Activated B cell treated with CpG ODN at 0.5 μM for 24 hours (primary cell): ENCODE measurements at regions not wholly inside any gene's neighbourhood (a gene's known extent, or its start where the extent isn't known, plus 50 kb on each side); places are given as distances from the start of the nearest gene placed in this dataset.

Experiments
- ATAC-seq: fragments of 200-7000 bp; cut with Tn5 transposase; one replicate; pipeline ENCODE4 v1.10.0; 2021; ENCODE audit warnings: low read depth, mild to moderate bottlenecking, moderate library complexity
- CTCF ChIA-PET: fragments of 350-600 bp; sonication (Branson Sonifier 250); formaldehyde crosslinking; loops from one replicate; lab custom pipeline; 2021; ENCODE audit warnings: antibody characterized with exemption; lab: Charles Lee
- POLR2A ChIA-PET: fragments of 350-600 bp; sonication (Branson Sonifier 250); formaldehyde crosslinking; loops from one replicate; lab custom pipeline; 2021; ENCODE audit warnings: antibody characterized with exemption; lab: Charles Lee
- DNase-seq: peaks from one replicate; pipeline ENCODE4 v3.0.0; 2022
- H3K27ac Mint-ChIP-seq: one replicate; pipeline ENCODE4 v1.8.0; 2020; ENCODE audit warnings: mixed read lengths
- H3K27me3 Mint-ChIP-seq: one replicate; pipeline ENCODE4 v1.8.0; 2021; ENCODE audit warnings: mixed read lengths
- H3K36me3 Mint-ChIP-seq: one replicate; pipeline ENCODE4 v1.8.0; 2021; ENCODE audit warnings: low read depth, mixed read lengths
- H3K4me1 Mint-ChIP-seq: one replicate; pipeline ENCODE4 v1.8.0; 2021; ENCODE audit warnings: mixed read lengths
- H3K4me3 Mint-ChIP-seq: one replicate; pipeline ENCODE4 v1.8.0; 2020; ENCODE audit warnings: mild to moderate bottlenecking, mixed read lengths
- H3K9me3 Mint-ChIP-seq: one replicate; pipeline ENCODE4 v1.8.0; 2020; ENCODE audit warnings: mixed read lengths
- intact Hi-C: fragments of 100-400 bp; cut with micrococcal nuclease; formaldehyde crosslinking; loops from one replicate; pipeline ENCODE4 v1.15.1; 2024
- TF ChIP-seq, protein P1 (sequence below): fragments of 200-600 bp; IDR thresholded peaks from one replicate; pipeline ENCODE4 v1.8.0; 2022; ENCODE audit warnings: antibody characterized with exemption, mild to moderate bottlenecking

DNA sequence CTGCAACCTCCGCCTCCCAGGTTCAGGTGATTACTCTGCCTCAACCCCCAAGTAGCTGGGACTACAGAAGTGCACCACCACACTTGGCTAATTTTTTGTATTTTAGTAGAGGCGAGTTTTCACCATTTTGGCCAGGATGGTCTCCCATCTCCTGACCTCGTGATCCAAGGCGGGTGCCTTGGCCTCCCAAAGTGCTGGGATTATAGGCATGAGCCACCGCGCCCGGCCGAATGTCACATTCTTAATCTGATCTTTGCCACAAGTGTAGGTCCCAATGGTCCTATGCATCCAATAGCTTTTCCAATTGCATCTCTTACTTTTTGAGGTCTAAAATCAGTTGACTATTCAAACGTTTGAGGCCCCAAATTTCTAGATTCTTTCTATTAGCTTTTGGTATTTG, 676.0 kb downstream of the SLC16A7 start:
- intact Hi-C loops: no loop called here
- TF ChIP-seq, protein P1, sequence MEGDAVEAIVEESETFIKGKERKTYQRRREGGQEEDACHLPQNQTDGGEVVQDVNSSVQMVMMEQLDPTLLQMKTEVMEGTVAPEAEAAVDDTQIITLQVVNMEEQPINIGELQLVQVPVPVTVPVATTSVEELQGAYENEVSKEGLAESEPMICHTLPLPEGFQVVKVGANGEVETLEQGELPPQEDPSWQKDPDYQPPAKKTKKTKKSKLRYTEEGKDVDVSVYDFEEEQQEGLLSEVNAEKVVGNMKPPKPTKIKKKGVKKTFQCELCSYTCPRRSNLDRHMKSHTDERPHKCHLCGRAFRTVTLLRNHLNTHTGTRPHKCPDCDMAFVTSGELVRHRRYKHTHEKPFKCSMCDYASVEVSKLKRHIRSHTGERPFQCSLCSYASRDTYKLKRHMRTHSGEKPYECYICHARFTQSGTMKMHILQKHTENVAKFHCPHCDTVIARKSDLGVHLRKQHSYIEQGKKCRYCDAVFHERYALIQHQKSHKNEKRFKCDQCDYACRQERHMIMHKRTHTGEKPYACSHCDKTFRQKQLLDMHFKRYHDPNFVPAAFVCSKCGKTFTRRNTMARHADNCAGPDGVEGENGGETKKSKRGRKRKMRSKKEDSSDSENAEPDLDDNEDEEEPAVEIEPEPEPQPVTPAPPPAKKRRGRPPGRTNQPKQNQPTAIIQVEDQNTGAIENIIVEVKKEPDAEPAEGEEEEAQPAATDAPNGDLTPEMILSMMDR: no peak

DNA sequence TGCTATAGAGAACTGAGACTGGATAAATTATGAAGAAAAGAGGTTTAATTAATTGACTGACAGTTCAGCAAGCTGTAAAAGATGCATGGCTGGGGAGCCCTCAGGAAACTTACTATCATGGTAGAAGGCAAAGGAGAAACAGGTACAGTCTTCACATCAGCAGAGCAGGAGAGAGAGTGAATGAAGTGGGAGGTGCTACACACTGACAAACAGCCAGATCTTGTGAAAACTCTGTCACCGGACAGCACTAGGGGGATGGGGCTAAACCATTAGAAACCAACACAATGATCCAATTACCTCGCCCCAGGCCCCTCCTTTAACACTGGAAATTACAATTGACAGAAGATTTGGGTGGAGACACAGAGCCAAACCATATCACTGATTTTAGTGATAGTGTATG, 682.4 kb downstream of the SLC16A7 start:
- Mint-ChIP-seq H3K27me3 (no peaks in the 10 kb centered on the region), H3K9me3 (no peaks in the 10 kb centered on the region), H3K4me1 (no peaks in the 10 kb centered on the region), H3K36me3 (no peaks in the 10 kb centered on the region), H3K4me3 (no peak overlapping the region), H3K27ac (no peak overlapping the region)
- POLR2A ChIA-PET: no interaction called here
- CTCF ChIA-PET: no interaction called here
- ATAC-seq (no peak), DNase-seq (no peak)
- TF ChIP-seq, protein P1: no peak
- intact Hi-C loops: no loop called here

More for the DNA sequence above, 676.0 kb downstream of the SLC16A7 start:
- no peak overlapping the region for H3K4me3 Mint-ChIP-seq
- no peak overlapping the region for H3K27ac Mint-ChIP-seq
- DNase-seq (no peak), ATAC-seq (no peak)
- H3K4me1 Mint-ChIP-seq: no peaks in the 10 kb centered on the region
- POLR2A ChIA-PET: no interaction called here
- no peaks in the 10 kb centered on the region for H3K36me3 Mint-ChIP-seq
- no peaks in the 10 kb centered on the region for H3K9me3 Mint-ChIP-seq
- H3K27me3 Mint-ChIP-seq: no peaks in the 10 kb centered on the region
- CTCF ChIA-PET: no interaction called here

DNA sequence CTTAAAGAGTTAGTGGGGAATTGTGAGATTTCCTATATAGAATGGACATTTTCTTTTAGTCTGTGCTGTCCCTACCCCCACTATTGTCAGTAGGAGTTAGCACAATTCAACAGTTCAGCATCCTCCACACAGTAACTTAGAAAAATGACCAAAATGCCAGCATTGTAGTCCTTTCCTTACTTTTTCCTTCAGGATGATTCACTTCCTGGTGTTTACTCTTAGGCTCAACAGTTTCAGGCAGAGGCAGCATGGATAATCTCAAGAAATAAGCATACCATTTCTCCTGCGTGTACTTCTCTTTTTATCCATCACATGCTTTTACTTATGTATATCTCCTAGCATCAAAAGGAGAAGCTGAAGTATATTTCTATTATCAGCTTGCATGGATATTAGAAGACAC, 683.4 kb downstream of the SLC16A7 start:
- Mint-ChIP-seq H3K27ac (no peak overlapping the region), H3K36me3 (no peaks in the 10 kb centered on the region), H3K4me1 (no peaks in the 10 kb centered on the region), H3K9me3 (peaks cover 2% of the 10 kb centered on the region), H3K27me3 (no peaks in the 10 kb centered on the region), H3K4me3 (no peak overlapping the region)
- CTCF ChIA-PET: no interaction called here
- POLR2A ChIA-PET: no interaction called here
- intact Hi-C loops: no loop called here
- ATAC-seq (no peak), DNase-seq (no peak)
- TF ChIP-seq, protein P1: no peak

DNA sequence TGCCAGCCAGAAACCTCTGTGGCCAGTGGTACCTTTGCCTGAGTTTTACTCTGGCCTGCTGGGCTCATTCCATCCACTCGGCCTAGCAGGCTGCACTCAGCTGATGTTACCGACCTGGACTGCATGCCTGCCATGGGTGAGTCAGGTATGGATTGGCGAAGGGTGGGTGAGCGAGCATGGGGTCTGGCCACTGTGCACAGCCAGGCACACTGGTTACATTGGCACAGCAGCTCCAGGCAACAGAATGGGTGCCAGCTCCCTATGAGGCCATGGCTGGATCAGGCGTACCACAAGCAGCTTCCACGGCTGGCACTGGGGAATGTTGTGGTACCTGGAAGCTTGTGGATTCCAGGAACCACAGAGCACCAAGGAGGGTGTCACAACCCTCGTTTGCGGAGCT, 685.7 kb downstream of the SLC16A7 start:
- no peak for DNase-seq
- TF ChIP-seq, protein P1: no peak
- Mint-ChIP-seq H3K4me3 (no peak overlapping the region), H3K27ac (no peak overlapping the region), H3K36me3 (no peaks in the 10 kb centered on the region), H3K27me3 (no peaks in the 10 kb centered on the region), H3K4me1 (no peaks in the 10 kb centered on the region), H3K9me3 (peaks cover 2% of the 10 kb centered on the region)
- ChIA-PET POLR2A (no interaction called here), CTCF (no interaction called here)
- no peak for ATAC-seq
- intact Hi-C loops: no loop called here

DNA sequence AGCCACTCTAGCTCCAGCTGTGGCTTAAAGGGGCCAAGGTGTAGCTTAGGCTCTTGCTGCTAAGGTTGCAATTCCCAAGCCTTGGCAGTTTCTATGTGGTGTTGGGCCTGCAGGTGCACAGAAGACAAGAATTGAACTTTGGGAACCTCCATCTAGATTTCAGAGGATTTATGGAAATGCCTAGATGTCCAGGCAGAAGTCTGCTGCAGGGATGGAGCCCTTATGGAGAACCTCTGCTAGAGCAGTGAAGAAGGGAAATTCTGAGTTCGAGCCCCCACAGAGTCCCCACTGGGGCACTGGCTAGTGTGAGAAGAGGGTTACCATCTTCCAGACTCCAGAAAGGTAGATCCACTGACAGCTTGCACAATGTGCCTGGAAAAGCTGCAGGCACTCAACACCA, 694.7 kb downstream of the SLC16A7 start:
- Mint-ChIP-seq H3K4me3 (no peak overlapping the region), H3K27ac (no peak overlapping the region), H3K9me3 (peaks cover 30% of the 10 kb centered on the region), H3K4me1 (no peaks in the 10 kb centered on the region), H3K36me3 (no peaks in the 10 kb centered on the region), H3K27me3 (no peaks in the 10 kb centered on the region)
- ChIA-PET CTCF (no interaction called here), POLR2A (no interaction called here)
- ATAC-seq (no peak), DNase-seq (no peak)
- intact Hi-C loops: no loop called here
- TF ChIP-seq, protein P1: no peak
